ENCODE measurements at regions not wholly inside any gene's neighbourhood (a gene's known extent, or its start where the extent isn't known, plus 50 kb on each side); places are given as distances from the start of the nearest gene placed in this dataset.

- FAIRE-seq (peak; percentile 39), ATAC-seq (no peak), DNase-seq (ENCODE audit: low read depth in 1 of 2, low spot score in 1 of 2) (no peak)
- Histone ChIP-seq H3K9me3 (no peaks in the 10 kb centered on the region), H3K4me1 (peaks cover 16% of the 10 kb centered on the region; the same call in 2 of the 3 replicates), H3K4me3 (no peak overlapping the region), H3K4me2 (peak overlapping the region; percentile 23; the same call in 1 of the 3 replicates), H3K27ac (peak overlapping the region in 1 of 2 experiments; percentile 12; a peak in 1 of 6 replicates)
- TF ChIP-seq ESRRA (IDR thresholded peaks at IDR 0.05; ENCODE audit: borderline replicate concordance, low read length) = no peak
- TF ChIP-seq RNF2 (IDR thresholded peaks at IDR 0.05; ENCODE audit: borderline replicate concordance, low read depth) = no peak
- no peak for TF ChIP-seq RAD21 (conservative IDR thresholded peaks at IDR 0.05 in 1 of 2, IDR thresholded peaks at IDR 0.05 in 1 of 2)
- no peak for TF ChIP-seq PHF8 (IDR thresholded peaks at IDR 0.05; ENCODE audit: borderline replicate concordance, low read depth)
- no peak for TF ChIP-seq FOSB (CRISPR knock-in tag; IDR thresholded peaks at IDR 0.05)
- TF ChIP-seq ZNF302 (CRISPR knock-in tag; IDR thresholded peaks at IDR 0.05) = no peak
- no peak for TF ChIP-seq CHD2 (IDR thresholded peaks at IDR 0.05; ENCODE audit: low read length, partially characterized antibody)
- TF ChIP-seq POLR2AphosphoS2 (conservative IDR thresholded peaks at IDR 0.05; ENCODE audit: low read length) = no peak
- TF ChIP-seq MAX (IDR thresholded peaks at IDR 0.05) = no peak
- no peak for TF ChIP-seq ZSCAN20 (CRISPR knock-in tag; IDR thresholded peaks at IDR 0.05)
- no peak for TF ChIP-seq PBX3 (IDR thresholded peaks at IDR 0.05)
- no peak for TF ChIP-seq JUN (IDR thresholded peaks at IDR 0.05)
- no peak for TF ChIP-seq TP53 (CRISPR knock-in tag; IDR thresholded peaks at IDR 0.05)
- TF ChIP-seq GATA3 (IDR thresholded peaks at IDR 0.05; ENCODE audit: borderline replicate concordance) = no peak
- TF ChIP-seq KDM1A (IDR thresholded peaks at IDR 0.05; ENCODE audit: low read depth) = no peak
- ChIA-PET CTCF (interaction anchor here (0.6 to 1.5 kb wide), 3 partner anchors 9 to 1732 kb away, joined by 3 to 4 read pairs (median 3); no protein-coding TSS in a partner anchor), POLR2A (no interaction called here)
- WGBS (ENCODE audit: missing lambda C conversion rate) = 80% methylated on average over 7 of the region's 7 CpGs
Observed at GRCh38 chr3:18135060-18135814, 289.9 kb downstream of the SATB1 start.

GRCh38 chr3:18134386-18135059 lies 290.6 kb downstream of the SATB1 start:
- ChIA-PET POLR2A (no interaction called here), CTCF (interaction anchor here (1.5 kb wide), 1 partner anchor 35 kb away, joined by 4 read pairs; no protein-coding TSS in a partner anchor)

More at GRCh38 chr3:18134386-18135059, 290.6 kb downstream of the SATB1 start:
- no peak for FAIRE-seq
- H3K4me1 ChIP-seq = peaks cover 16% of the 10 kb centered on the region; the same call in 2 of the 3 replicates
- no peak overlapping the region for H3K4me3 ChIP-seq
- peak in 1 of 2 experiments; percentile 13 for DNase-seq (ENCODE audit: low read depth in 1 of 2, low spot score in 1 of 2)
- peak overlapping the region in 1 of 2 experiments; percentile 12; a peak in 1 of 6 replicates for H3K27ac ChIP-seq
- ATAC-seq = peak; percentile 31 to 76; a peak in 1 of 6 replicates
- no peaks in the 10 kb centered on the region for H3K9me3 ChIP-seq
- TF ChIP-seq ZSCAN20 (CRISPR knock-in tag; IDR thresholded peaks at IDR 0.05) (no peak), EHMT2 (IDR thresholded peaks at IDR 0.05; ENCODE audit: low read depth) (no peak), KDM1A (IDR thresholded peaks at IDR 0.05; ENCODE audit: low read depth) (no peak), FOSL2 (IDR thresholded peaks at IDR 0.05) (peak; percentile 34; the same call in 1 of the 2 replicates), FOSL2 (CRISPR knock-in tag; IDR thresholded peaks at IDR 0.05) (0 out of 2 replicates have a peak, but pooled peaks have one; percentile 23), NFE2L2 (conservative IDR thresholded peaks at IDR 0.05; ENCODE audit: low read length) (no peak), BCL3 (IDR thresholded peaks at IDR 0.05) (no peak), JUNB (IDR thresholded peaks at IDR 0.05) (peak; percentile 42; the same call in 1 of the 2 replicates), ZNF302 (CRISPR knock-in tag; IDR thresholded peaks at IDR 0.05) (no peak), ZFP36 (IDR thresholded peaks at IDR 0.05; ENCODE audit: borderline replicate concordance, partially characterized antibody) (no peak)
- 41% methylated on average over 2 of the region's 2 CpGs for WGBS (ENCODE audit: missing lambda C conversion rate)
- peak overlapping the region; percentile 23; the same call in 2 of the 3 replicates for H3K4me2 ChIP-seq

Measured in A549 (cell line).